ENCODE measurements at regions not wholly inside any gene's neighbourhood (a gene's known extent, or its start where the extent isn't known, plus 50 kb on each side); places are given as distances from the start of the nearest gene placed in this dataset.

- no peak for TF ChIP-seq POLR2AphosphoS5 (IDR thresholded peaks at IDR 0.05)
- TF ChIP-seq CTCF (IDR thresholded peaks at IDR 0.05): no peak
- TF ChIP-seq EP300 (IDR thresholded peaks at IDR 0.05): no peak
These were observed 137.6 kb upstream of the NBPF11 start for GRCh38 chr1:148289647-148290046.
